Central memory CD8-positive, alpha-beta T cell (primary cell): ENCODE measurements at regions not wholly inside any gene's neighbourhood (a gene's known extent, or its start where the extent isn't known, plus 50 kb on each side); places are given as distances from the start of the nearest gene placed in this dataset.

Experiments used
- ATAC-seq: fragments of 150-1000 bp; cut with Tn5 transposase; replicated peaks from 2 replicates; pipeline ENCODE4 v1.10.0; 2022; ENCODE audit warnings: mild to moderate bottlenecking, moderate FRiP score, moderate number of reproducible peaks; ENCODE audit not compliant: poor library complexity, severe bottlenecking; ENCODE audit errors: extremely low read depth
- DNase-seq, 2 donors: peaks; one replicate each; pipeline ENCODE4 v3.0.0; 2021; ENCODE audit warnings: low spot score in 2 of 2
- H3K27ac Mint-ChIP-seq: one replicate; pipeline ENCODE4 v1.8.0; 2022; ENCODE audit warnings: low read depth, mild to moderate bottlenecking, moderate library complexity, mixed read lengths
- H3K27me3 Mint-ChIP-seq: one replicate; pipeline ENCODE4 v1.8.0; 2022; ENCODE audit warnings: mixed read lengths
- H3K36me3 Mint-ChIP-seq: one replicate; pipeline ENCODE4 v1.8.0; 2022; ENCODE audit warnings: mild to moderate bottlenecking, moderate library complexity, mixed read lengths; ENCODE audit not compliant: insufficient read depth
- H3K4me1 Mint-ChIP-seq: one replicate; pipeline ENCODE4 v1.8.0; 2022; ENCODE audit warnings: mixed read lengths
- H3K4me3 Mint-ChIP-seq: one replicate; pipeline ENCODE4 v1.8.0; 2022; ENCODE audit warnings: mild to moderate bottlenecking, moderate library complexity, mixed read lengths
- H3K9me3 Mint-ChIP-seq: one replicate; pipeline ENCODE4 v1.8.0; 2022; ENCODE audit warnings: mixed read lengths

- no peaks in the 10 kb centered on the region for H3K36me3 Mint-ChIP-seq
- DNase-seq = no peak
- no peak overlapping the region for H3K4me3 Mint-ChIP-seq
- H3K27ac Mint-ChIP-seq = no peak overlapping the region
- no peak for ATAC-seq
- H3K9me3 Mint-ChIP-seq = no peaks in the 10 kb centered on the region
- H3K27me3 Mint-ChIP-seq = peaks cover 36% of the 10 kb centered on the region
- no peaks in the 10 kb centered on the region for H3K4me1 Mint-ChIP-seq
Observed at GRCh38 chr2:23322567-23323197, 62.3 kb upstream of the KLHL29 start.

- Mint-ChIP-seq H3K4me3 (no peak overlapping the region), H3K4me1 (no peaks in the 10 kb centered on the region), H3K27ac (no peak overlapping the region), H3K9me3 (no peaks in the 10 kb centered on the region), H3K36me3 (no peaks in the 10 kb centered on the region), H3K27me3 (peaks cover 37% of the 10 kb centered on the region)
- DNase-seq (no peak), ATAC-seq (no peak)
Observed at GRCh38 chr2:23323198-23323916, 61.6 kb upstream of the KLHL29 start.

GRCh38 chr2:23323917-23324680, 60.9 kb upstream of the KLHL29 start:
- H3K4me1 Mint-ChIP-seq = no peaks in the 10 kb centered on the region
- peaks cover 44% of the 10 kb centered on the region for H3K27me3 Mint-ChIP-seq
- H3K27ac Mint-ChIP-seq = no peak overlapping the region
- H3K4me3 Mint-ChIP-seq = no peak overlapping the region
- ATAC-seq = no peak
- DNase-seq = no peak
- no peaks in the 10 kb centered on the region for H3K36me3 Mint-ChIP-seq
- no peaks in the 10 kb centered on the region for H3K9me3 Mint-ChIP-seq

- Mint-ChIP-seq H3K27ac (no peak overlapping the region), H3K27me3 (peaks cover 33% of the 10 kb centered on the region), H3K4me3 (no peak overlapping the region), H3K9me3 (no peaks in the 10 kb centered on the region), H3K36me3 (no peaks in the 10 kb centered on the region), H3K4me1 (no peaks in the 10 kb centered on the region)
- no peak for DNase-seq
- ATAC-seq = no peak
Observed at GRCh38 chr2:23326330-23326729, 58.6 kb upstream of the KLHL29 start.

- ATAC-seq (no peak), DNase-seq (no peak)
- Mint-ChIP-seq H3K4me3 (no peak overlapping the region), H3K36me3 (no peaks in the 10 kb centered on the region), H3K9me3 (no peaks in the 10 kb centered on the region), H3K27me3 (peaks cover 31% of the 10 kb centered on the region), H3K4me1 (no peaks in the 10 kb centered on the region), H3K27ac (no peak overlapping the region)
Observed at GRCh38 chr2:23327416-23327815, 57.6 kb upstream of the KLHL29 start.

GRCh38 chr2:23327887-23328286, 57.1 kb upstream of the KLHL29 start:
- DNase-seq (no peak), ATAC-seq (no peak)
- no peak overlapping the region for H3K27ac Mint-ChIP-seq
- no peaks in the 10 kb centered on the region for H3K4me1 Mint-ChIP-seq
- peaks cover 26% of the 10 kb centered on the region for H3K27me3 Mint-ChIP-seq
- no peak overlapping the region for H3K4me3 Mint-ChIP-seq
- H3K36me3 Mint-ChIP-seq = no peaks in the 10 kb centered on the region
- no peaks in the 10 kb centered on the region for H3K9me3 Mint-ChIP-seq

- H3K4me1 Mint-ChIP-seq = no peaks in the 10 kb centered on the region
Observed at GRCh38 chr2:23330214-23330613, 54.8 kb upstream of the KLHL29 start.

More at GRCh38 chr2:23330214-23330613, 54.8 kb upstream of the KLHL29 start:
- H3K27ac Mint-ChIP-seq = no peak overlapping the region
- H3K9me3 Mint-ChIP-seq = no peaks in the 10 kb centered on the region
- DNase-seq (no peak), ATAC-seq (no peak)
- peaks cover 43% of the 10 kb centered on the region for H3K27me3 Mint-ChIP-seq
- no peaks in the 10 kb centered on the region for H3K36me3 Mint-ChIP-seq
- H3K4me3 Mint-ChIP-seq = no peak overlapping the region
